NB4 (cell line): ENCODE measurements at regions not wholly inside any gene's neighbourhood (a gene's known extent, or its start where the extent isn't known, plus 50 kb on each side); places are given as distances from the start of the nearest gene placed in this dataset.

ENCODE experiments used
- MYC ChIP-seq: IDR thresholded peaks from 2 replicates; pipeline ENCODE4 v1.6.1; 2011; ENCODE audit warnings: low read depth, low read length
- POLR2A ChIP-seq: IDR thresholded peaks from 2 replicates; pipeline ENCODE4 v1.6.1; 2011; ENCODE audit warnings: mild to moderate bottlenecking; ENCODE audit not compliant: insufficient read length; ENCODE audit errors: extremely low read depth
- TF ChIP-seq, protein P1 (sequence below): IDR thresholded peaks from one replicate; pipeline ENCODE4 v1.5.1; 2012; ENCODE audit warnings: low read depth, low read length

DNA sequence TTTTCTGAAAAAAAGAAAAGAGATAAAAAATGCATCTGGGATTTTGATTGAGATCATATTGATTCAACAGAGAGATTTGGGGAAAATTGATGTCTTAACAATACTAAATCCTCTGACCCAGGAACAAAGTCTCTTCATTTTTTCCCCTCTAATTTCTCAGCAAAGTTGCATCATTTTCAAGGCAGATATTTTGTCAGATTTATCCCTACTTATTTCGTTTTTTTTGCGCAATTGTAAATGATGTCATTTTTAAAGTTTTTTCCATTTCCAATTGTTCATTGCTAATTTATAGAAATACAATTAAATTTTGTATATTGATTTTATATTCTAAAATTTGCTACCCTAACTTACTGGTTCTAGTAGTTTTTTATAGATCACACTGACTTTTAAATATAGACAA lies 97.7 kb upstream of the TMEM170B start:
- TF ChIP-seq, protein P1, sequence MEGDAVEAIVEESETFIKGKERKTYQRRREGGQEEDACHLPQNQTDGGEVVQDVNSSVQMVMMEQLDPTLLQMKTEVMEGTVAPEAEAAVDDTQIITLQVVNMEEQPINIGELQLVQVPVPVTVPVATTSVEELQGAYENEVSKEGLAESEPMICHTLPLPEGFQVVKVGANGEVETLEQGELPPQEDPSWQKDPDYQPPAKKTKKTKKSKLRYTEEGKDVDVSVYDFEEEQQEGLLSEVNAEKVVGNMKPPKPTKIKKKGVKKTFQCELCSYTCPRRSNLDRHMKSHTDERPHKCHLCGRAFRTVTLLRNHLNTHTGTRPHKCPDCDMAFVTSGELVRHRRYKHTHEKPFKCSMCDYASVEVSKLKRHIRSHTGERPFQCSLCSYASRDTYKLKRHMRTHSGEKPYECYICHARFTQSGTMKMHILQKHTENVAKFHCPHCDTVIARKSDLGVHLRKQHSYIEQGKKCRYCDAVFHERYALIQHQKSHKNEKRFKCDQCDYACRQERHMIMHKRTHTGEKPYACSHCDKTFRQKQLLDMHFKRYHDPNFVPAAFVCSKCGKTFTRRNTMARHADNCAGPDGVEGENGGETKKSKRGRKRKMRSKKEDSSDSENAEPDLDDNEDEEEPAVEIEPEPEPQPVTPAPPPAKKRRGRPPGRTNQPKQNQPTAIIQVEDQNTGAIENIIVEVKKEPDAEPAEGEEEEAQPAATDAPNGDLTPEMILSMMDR = no peak
- TF ChIP-seq POLR2A (no peak), MYC (no peak)
